OCI-LY7 (cell line): ENCODE measurements at regions not wholly inside any gene's neighbourhood (a gene's known extent, or its start where the extent isn't known, plus 50 kb on each side); places are given as distances from the start of the nearest gene placed in this dataset.

ENCODE experiments used
- BruUV-seq: library from RNA; stranded (reverse); fragments of 400-500 nt; replicated peaks from 2 replicates; lab custom pipeline; 2021; lab: Mats Ljungman, UMichigan
- CTCF ChIA-PET: fragments of 300-600 bp; sonication (Branson Sonifier 250); formaldehyde crosslinking; loops from one replicate; lab custom pipeline; 2022; ENCODE audit warnings: antibody characterized with exemption; ENCODE audit not compliant: unreplicated experiment; lab: Charles Lee
- POLR2A ChIA-PET: fragments of 300-600 bp; sonication (Branson Sonifier 250); formaldehyde crosslinking; loops from one replicate; lab custom pipeline; 2022; ENCODE audit warnings: antibody characterized with exemption; lab: Charles Lee
- DNase-seq: peaks from one replicate; pipeline ENCODE4 v3.0.0-alpha.2; 2015; ENCODE audit warnings: low spot score
- H2AFZ ChIP-seq: fragments of 200-600 bp; sonication (generic), shearing (Covaris generic); 2 replicates; pipeline ENCODE4 v1.6.1; 2014; ENCODE audit warnings: mild to moderate bottlenecking, antibody characterized with exemption, low read length, moderate library complexity
- H3K27ac ChIP-seq: fragments of 200-600 bp; sonication (generic); 2 replicates; pipeline ENCODE4 v1.5.1; 2014; ENCODE audit warnings: mixed run types, low read depth, mild to moderate bottlenecking, moderate library complexity, low read length, inconsistent platforms; ENCODE audit not compliant: poor library complexity, severe bottlenecking
- H3K36me3 ChIP-seq: fragments of 200-600 bp; sonication (generic); 2 replicates; pipeline ENCODE4 v1.6.1; 2014; ENCODE audit warnings: mild to moderate bottlenecking, antibody characterized with exemption, low read length, moderate library complexity, mixed read lengths; ENCODE audit not compliant: insufficient read depth
- H3K4me1 ChIP-seq: fragments of 200-600 bp; sonication (generic); 2 replicates; pipeline ENCODE4 v1.5.1; 2014; ENCODE audit warnings: mild to moderate bottlenecking, low read length; ENCODE audit not compliant: insufficient read depth, poor library complexity, severe bottlenecking
- H3K4me2 ChIP-seq: fragments of 200-600 bp; sonication (generic); 2 replicates; pipeline ENCODE4 v1.6.1; 2014; ENCODE audit warnings: mild to moderate bottlenecking, low read length
- H3K4me3 ChIP-seq: fragments of 200-600 bp; sonication (generic); 2 replicates; pipeline ENCODE4 v1.5.1; 2014; ENCODE audit warnings: mild to moderate bottlenecking, low read depth, low read length; ENCODE audit not compliant: poor library complexity, severe bottlenecking
- H3K79me2 ChIP-seq: fragments of 200-600 bp; sonication (generic); 2 replicates; pipeline ENCODE4 v1.6.1; 2016; ENCODE audit warnings: low read depth, mild to moderate bottlenecking, low read length, moderate library complexity, mixed read lengths; ENCODE audit not compliant: insufficient read depth
- H3K9me2 ChIP-seq: fragments of 200-600 bp; sonication (generic); 2 replicates; pipeline ENCODE4 v1.6.1; 2016; ENCODE audit warnings: mild to moderate bottlenecking, low read length, mixed read lengths; ENCODE audit not compliant: insufficient read depth
- H3K9me3 ChIP-seq: fragments of 200-600 bp; sonication (generic); 2 replicates; pipeline ENCODE4 v1.6.1; 2014; ENCODE audit warnings: mild to moderate bottlenecking, mixed run types, low read length, mixed read lengths
- H4K20me1 ChIP-seq: fragments of 200-600 bp; sonication (generic); 2 replicates; pipeline ENCODE4 v1.6.1; 2014; ENCODE audit warnings: mild to moderate bottlenecking, antibody characterized with exemption, low read length, moderate library complexity, mixed read lengths; ENCODE audit not compliant: insufficient read depth
- CTCF ChIP-seq: fragments of 200-600 bp; sonication (generic); conservative IDR thresholded peaks from 2 replicates; pipeline ENCODE4 v1.5.1; 2014; ENCODE audit warnings: mild to moderate bottlenecking, antibody characterized with exemption, low read length, moderate library complexity, mixed read lengths
- EZH2phosphoT487 ChIP-seq: fragments of 200-600 bp; sonication (generic); IDR thresholded peaks from 2 replicates; pipeline ENCODE4 v1.6.1; 2018; ENCODE audit warnings: low read depth, borderline replicate concordance, mild to moderate bottlenecking, mixed run types, antibody characterized with exemption, low read length, moderate library complexity, mixed read lengths
- intact Hi-C: fragments of 100-400 bp; cut with micrococcal nuclease; formaldehyde crosslinking; loops from one replicate; pipeline ENCODE4 v1.10.0; 2022; ENCODE audit not compliant: unreplicated experiment

GRCh38 chr9:80893190-80893589, 796.2 kb downstream of the TLE1 start:
- H3K79me2 ChIP-seq: no peaks in the 10 kb centered on the region
- H3K36me3 ChIP-seq: no peaks in the 10 kb centered on the region
- H3K9me2 ChIP-seq: no peaks in the 10 kb centered on the region
- H3K4me2 ChIP-seq: no peak overlapping the region
- TF ChIP-seq CTCF: no peak
- no peak for TF ChIP-seq EZH2phosphoT487
- no peak overlapping the region for H2AFZ ChIP-seq
- no TSS peak for BruUV-seq
- POLR2A ChIA-PET: no interaction called here
- H3K4me1 ChIP-seq: no peaks in the 10 kb centered on the region
- intact Hi-C loops: no loop called here
- no peaks in the 10 kb centered on the region for H4K20me1 ChIP-seq
- no peak overlapping the region for H3K4me3 ChIP-seq
- no peak overlapping the region for H3K27ac ChIP-seq
- DNase-seq: no peak
- CTCF ChIA-PET: no interaction called here
- H3K9me3 ChIP-seq: no peaks in the 10 kb centered on the region

- H3K79me2 ChIP-seq: no peaks in the 10 kb centered on the region
- H3K4me1 ChIP-seq: no peaks in the 10 kb centered on the region
- ChIA-PET POLR2A (no interaction called here), CTCF (no interaction called here)
- DNase-seq: no peak
- intact Hi-C loops: no loop called here
- no peak overlapping the region for H3K4me2 ChIP-seq
- no TSS peak for BruUV-seq
- no peaks in the 10 kb centered on the region for H3K9me3 ChIP-seq
- H3K9me2 ChIP-seq: no peaks in the 10 kb centered on the region
- no peaks in the 10 kb centered on the region for H3K36me3 ChIP-seq
- H2AFZ ChIP-seq: no peak overlapping the region
- H4K20me1 ChIP-seq: no peaks in the 10 kb centered on the region
- TF ChIP-seq EZH2phosphoT487: no peak
- TF ChIP-seq CTCF: no peak
- H3K27ac ChIP-seq: no peak overlapping the region
- no peak overlapping the region for H3K4me3 ChIP-seq
Observed at GRCh38 chr9:80892703-80893102, 796.6 kb downstream of the TLE1 start.

- H3K4me3 ChIP-seq: no peak overlapping the region
- H3K27ac ChIP-seq: no peak overlapping the region
- no peak overlapping the region for H2AFZ ChIP-seq
- no peaks in the 10 kb centered on the region for H3K36me3 ChIP-seq
- no peaks in the 10 kb centered on the region for H3K4me1 ChIP-seq
- H3K9me2 ChIP-seq: no peaks in the 10 kb centered on the region
- ChIA-PET CTCF (no interaction called here), POLR2A (no interaction called here)
- H4K20me1 ChIP-seq: no peaks in the 10 kb centered on the region
- H3K9me3 ChIP-seq: no peaks in the 10 kb centered on the region
- BruUV-seq: no TSS peak
- DNase-seq: no peak
- intact Hi-C loops: no loop called here
- TF ChIP-seq CTCF (no peak), EZH2phosphoT487 (no peak)
- H3K4me2 ChIP-seq: no peak overlapping the region
- no peaks in the 10 kb centered on the region for H3K79me2 ChIP-seq
Observed at GRCh38 chr9:80890124-80890523, 799.2 kb downstream of the TLE1 start.
